G401.6 (cell line): ENCODE measurements at regions not wholly inside any gene's neighbourhood (a gene's known extent, or its start where the extent isn't known, plus 50 kb on each side); places are given as distances from the start of the nearest gene placed in this dataset.

Experiments used
- FAIRE-seq: peaks from 2 replicates; lab custom pipeline; 2012; peaks lifted over from hg19 to GRCh38; lab: Jason Lieb, UNC

- FAIRE-seq: no peak
Measured at GRCh38 chr12:86670986-86671385, 414.8 kb upstream of the MGAT4C start.

DNA sequence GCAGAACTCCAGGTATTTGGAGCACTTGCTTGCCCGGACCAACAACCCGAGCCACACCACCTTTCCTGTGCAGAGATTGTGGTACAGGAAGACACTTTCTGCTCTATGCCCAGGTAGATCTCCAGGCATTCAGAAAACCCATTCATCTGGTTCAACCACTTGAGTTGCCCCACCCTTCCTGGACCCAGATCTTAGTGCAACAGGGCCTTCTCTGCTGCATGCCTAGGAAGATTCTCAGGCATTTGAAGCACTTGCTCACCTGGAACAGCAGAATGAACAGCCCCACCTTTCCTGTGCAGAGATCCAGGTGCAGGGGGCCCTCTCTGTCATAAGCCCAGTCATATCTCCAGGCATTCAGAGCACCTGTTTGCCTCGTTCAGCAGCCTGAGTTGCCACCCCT is 412.8 kb upstream of the MGAT4C start:
- FAIRE-seq: no peak

- no peak for FAIRE-seq
Measured at GRCh38 chr12:86666316-86666715, 410.1 kb upstream of the MGAT4C start.

DNA sequence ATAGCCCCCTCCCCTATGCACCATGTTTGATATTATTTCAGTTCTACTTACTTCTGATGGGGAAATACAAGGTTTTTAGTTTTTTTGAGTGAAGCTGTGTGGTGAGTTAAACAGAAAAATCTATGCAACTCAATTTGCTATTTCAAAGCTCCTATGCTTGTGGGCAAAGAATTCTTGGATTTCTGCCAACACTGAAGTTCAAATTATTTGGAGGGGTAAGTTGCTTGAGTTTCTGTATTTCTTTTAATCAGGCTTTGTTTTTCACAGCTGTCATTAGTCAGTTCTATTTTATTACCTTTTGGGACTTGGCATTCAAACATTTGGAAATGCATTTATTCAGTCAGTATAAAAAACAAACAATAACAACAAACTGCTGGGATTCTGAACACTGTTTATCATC is 407.5 kb upstream of the MGAT4C start:
- FAIRE-seq: no peak

DNA sequence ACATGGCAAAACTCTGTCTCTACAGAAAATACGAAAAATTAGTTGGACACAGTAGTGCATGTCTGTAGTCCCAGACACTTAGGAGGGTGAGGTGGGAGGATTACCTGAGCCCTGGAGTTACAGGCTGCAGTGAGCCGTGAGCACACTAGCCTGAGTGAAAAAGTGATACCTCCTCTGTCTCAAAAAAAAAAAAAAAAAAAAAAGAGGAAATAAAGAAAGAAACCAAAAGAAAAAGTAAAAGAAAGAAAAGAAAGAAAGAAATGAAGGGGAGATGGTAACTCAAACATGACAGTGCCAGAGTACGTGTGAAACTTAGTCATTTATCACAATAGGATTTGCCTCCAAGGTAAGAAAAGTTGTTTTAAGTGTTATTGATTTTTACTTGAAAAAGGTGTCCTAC is 407.0 kb upstream of the MGAT4C start:
- FAIRE-seq: no peak

DNA sequence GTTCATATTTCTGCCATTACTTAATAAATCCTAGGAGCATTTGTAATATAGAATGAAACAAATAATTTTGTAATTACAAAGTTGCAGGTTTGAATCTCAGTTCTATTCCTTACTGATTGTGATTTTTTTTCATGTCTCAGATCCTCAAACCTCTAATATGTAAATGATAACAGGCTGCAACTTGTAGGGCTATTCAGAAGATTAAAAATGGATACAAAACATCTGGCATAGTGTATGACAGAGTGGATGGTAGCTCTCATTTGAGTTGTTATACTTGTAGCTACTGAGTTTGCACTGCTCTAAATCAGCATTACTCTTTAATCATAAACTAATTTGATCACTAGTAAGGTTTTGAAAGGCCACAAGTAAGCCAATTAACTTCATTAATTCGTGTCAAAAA is 406.3 kb upstream of the MGAT4C start:
- no peak for FAIRE-seq

GRCh38 chr12:86660488-86661147 is 404.4 kb upstream of the MGAT4C start:
- no peak for FAIRE-seq

DNA sequence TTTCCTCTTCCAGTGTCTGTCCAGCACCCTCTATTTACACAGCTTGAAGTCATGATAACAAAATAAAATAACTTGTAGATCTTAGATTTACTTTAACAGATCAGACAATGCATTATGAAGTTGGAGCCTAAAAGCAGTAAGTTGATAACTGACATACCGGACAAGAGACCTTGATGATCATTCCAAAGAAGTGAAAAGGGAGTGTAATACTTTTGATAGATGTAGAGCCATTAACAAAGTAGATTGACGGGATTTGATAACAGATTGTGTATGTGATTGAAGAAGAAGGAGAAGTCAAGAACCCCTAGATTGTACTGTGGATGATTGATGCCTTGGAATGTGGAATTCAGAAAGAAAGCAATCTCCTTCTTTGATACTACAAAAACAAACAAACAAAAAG is 403.8 kb upstream of the MGAT4C start:
- FAIRE-seq: no peak

DNA sequence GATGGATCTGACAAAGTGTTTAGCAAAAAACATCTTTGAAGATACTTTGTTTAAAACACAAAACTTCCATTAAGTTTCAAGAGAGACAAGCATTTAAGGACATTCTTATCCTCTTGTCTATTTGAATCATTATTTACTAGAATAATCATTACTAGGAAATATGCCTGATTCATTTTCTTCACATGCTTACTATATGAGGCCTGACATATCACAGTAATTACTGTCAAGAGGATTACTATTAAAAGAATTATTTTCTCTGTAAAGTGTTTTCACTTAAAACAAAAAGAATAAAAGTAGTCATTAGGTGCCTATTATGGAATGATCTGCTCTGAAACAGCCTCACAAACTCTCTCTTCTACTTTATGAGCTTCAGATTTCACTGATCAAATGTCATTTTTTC is 402.1 kb upstream of the MGAT4C start:
- no peak for FAIRE-seq

DNA sequence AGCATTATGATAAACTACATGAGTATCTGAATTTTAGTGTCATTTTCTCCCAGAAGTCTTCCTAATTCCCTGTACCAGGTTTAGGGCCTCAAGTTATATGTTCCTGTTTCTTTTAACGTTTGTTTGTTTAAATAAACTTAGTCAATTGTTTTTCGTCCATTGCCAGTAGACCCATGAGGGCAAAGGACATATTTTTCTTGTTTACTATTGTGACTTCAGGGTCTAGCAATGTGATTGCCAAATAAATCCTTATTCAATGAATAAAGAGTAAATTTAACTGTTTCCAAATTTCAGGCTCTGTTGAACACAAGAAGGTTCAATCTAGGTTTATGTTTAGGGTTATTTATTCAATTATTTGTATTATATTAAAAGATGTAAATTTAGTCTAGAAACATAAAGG is 391.6 kb upstream of the MGAT4C start:
- no peak for FAIRE-seq

- FAIRE-seq: no peak
Measured at GRCh38 chr12:86634456-86635410, 378.5 kb upstream of the MGAT4C start.

DNA sequence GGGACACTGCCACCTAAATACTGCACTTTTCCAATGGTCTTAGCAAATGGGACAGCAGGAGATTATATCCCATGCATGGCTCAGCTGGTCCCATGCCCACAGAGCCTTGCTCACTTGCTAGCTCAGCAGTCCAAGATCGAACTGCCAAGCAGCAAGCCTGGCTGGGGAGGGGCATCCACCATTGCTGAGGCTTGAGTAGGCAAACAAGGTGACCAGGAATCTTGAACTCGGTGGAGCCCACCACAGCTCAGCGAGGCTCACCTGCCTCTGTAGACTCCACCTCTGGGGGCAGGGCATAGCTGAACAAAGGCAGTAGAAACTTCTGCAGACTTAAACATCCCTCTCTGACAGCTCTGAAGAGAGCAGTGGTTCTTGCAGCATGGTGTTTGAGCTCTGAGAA is 370.8 kb upstream of the MGAT4C start:
- FAIRE-seq: no peak

DNA sequence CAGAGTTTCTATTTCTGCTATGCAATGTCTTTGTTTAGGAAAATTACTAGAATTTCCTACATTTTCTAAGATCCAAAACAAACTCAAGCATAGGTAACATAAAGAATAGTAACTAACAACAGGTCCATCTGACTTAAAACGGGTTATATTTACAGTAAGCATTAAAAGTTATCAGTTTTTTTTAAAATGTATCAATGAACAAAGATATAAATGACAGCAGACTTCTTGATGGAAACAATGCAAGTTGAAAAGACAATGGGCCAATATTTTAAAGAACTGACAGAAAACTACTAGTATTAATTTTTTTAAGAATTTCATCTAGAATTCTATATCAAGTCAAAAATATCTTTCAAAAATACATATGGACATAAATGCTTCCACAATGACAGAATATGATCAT is 367.1 kb upstream of the MGAT4C start:
- no peak for FAIRE-seq

DNA sequence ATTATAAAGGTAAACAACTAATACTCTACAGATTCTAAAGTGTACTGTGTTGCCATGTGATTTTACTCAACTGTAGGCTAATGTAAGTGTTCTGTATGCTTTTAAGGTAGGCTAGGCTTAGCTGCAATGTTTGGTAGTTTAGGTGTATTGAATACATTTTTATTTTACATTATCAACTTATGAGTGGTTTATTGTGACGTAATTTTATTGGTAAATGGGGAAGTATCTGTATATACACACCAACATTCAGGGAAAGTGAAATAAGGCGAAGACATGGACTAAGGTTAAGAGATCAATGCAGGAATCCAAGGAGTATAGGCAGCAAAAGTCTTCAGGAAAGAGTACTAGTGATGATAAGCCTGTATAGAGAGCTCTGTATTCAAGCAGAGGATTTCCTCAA is 365.8 kb upstream of the MGAT4C start:
- FAIRE-seq: no peak

- no peak for FAIRE-seq
Measured at GRCh38 chr12:86613311-86613710, 357.1 kb upstream of the MGAT4C start.

DNA sequence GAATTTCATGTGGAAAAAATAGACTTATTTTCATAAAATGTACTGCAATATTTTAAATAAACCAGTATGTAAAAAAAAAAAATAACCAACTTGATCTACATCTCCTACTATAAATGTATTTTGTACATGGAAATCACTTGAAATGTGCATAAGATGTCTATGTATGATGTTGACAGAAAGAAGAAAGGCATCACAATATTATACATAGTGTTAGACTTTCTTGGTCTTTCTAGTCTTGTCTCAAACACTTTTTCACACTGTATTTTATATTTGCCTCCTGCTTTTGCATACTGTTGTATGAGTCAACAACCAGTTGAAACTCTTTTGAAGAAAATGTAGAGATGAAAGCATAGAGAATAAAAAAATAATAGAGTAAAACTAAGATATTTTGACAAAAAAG is 352.4 kb upstream of the MGAT4C start:
- FAIRE-seq: no peak

DNA sequence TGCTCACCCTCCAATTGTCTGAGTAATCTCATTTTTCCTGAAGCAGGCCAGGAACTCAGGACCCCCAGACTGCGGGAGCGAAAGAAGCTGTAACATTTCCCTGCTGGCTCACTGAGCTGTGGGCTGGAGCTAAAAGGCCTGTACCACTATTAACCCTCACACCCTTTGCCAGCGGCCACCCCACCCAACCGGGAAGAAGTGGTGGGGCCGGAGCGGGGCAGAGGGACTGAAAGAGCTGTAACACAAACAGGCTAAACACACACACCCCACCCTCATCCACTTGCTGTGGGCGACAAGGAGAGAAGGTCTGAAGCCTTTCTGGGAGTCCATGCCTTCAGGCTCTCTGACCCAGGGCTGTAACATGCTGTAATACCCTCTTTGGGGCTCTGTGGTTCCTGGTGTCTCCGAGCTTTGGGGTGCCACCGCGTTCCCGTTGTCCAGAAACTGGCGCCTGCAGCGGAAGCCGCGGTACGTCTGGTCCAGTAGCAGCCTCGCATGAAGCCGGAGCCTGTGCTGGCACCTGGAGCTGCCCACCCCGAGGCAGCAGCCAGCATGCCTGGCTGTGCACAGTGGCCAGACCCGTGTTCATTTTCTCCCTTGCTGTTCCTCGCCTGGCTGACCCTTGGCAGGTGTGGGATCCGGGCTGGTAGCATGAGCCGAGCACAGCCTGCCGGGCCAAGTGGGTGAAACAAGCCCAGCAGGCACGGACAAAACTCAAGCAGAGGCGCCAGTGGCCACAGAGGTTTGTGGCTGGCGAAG is 345.5 kb upstream of the MGAT4C start:
- no peak for FAIRE-seq

DNA sequence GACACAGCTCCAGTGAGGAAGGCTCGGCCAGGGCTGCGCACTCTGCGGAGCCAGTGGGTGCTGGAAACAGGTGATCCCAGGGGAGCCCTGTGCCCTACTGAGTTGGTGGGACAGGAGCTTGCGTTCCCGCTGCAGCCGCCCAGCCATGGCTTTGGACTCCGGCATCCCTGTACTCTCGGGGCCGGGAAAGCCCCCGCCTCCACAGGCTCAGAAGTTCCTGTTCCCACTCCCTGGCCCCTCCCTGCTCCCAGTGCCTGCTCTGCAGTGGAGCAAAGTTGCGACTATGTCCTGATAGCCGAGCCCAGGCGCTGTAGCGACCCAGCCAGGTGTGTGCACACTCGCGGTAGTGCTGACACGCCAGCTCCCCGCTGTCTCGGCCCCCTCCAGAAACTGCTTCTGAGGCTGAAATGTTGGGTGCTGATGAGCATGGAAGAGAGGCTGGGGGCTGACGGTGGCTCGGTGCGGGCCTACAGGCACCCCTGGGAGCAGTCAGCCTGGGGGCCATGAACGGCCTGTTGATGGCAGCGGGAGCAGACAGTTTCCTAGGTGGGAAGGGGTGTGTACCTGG is 344.6 kb upstream of the MGAT4C start:
- no peak for FAIRE-seq

DNA sequence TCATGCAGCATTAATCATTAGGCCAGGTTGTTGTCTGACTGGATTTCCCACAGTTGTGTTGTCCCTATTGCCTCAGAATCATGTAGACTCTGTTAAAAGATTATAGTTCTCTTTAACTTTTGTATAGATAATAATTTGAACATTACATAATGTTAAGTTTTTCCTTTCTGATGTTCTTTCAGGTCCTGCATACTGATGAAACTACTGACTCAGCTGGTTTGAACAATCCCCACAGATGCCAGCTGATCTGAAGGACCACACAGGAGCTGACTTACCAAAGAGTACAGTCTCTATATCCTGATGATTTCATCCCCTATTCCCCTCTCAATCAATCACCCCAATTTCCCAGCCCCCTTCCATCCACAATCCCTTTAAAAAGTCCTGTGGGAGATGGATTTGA is 341.2 kb upstream of the MGAT4C start:
- no peak for FAIRE-seq

DNA sequence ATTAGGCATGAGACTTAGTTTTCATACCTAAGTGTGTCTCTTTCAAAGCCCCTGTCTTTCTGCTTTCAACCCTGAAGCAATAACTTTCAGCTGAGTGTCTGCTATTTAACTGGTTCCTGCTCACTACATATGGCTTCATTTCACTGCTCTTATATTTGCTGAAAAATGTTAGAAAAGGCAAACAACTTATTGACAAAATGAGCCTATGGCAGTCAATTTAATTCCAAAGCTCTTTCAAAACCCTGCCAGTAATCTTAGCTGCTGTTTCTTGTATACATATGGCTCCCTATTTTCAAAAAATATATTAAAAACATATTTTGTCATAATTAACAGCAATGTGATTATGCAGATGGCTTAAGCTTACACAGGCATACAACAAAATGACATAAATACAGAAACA is 334.1 kb upstream of the MGAT4C start:
- no peak for FAIRE-seq

- no peak for FAIRE-seq
Measured at GRCh38 chr12:86574143-86574542, 318.0 kb upstream of the MGAT4C start.

GRCh38 chr12:86572455-86572854 is 316.3 kb upstream of the MGAT4C start:
- FAIRE-seq: no peak

GRCh38 chr12:86565038-86565437 is 308.8 kb upstream of the MGAT4C start:
- FAIRE-seq: no peak
